GM19468 (cell line): ENCODE measurements at regions not wholly inside any gene's neighbourhood (a gene's known extent, or its start where the extent isn't known, plus 50 kb on each side); places are given as distances from the start of the nearest gene placed in this dataset.
"Not testable (repeated sequence)": the region's sequence is repeated elsewhere in the genome, so short reads cannot be mapped to it uniquely, and the experiment has no call there.

ENCODE experiments used
- ATAC-seq: cut with Tn5 transposase; IDR thresholded peaks from one replicate; pipeline ENCODE4 v1.9.1; 2021; ENCODE audit warnings: mild to moderate bottlenecking, moderate library complexity, moderate number of reproducible peaks; ENCODE audit not compliant: unreplicated experiment; ENCODE audit errors: extremely low read depth

DNA sequence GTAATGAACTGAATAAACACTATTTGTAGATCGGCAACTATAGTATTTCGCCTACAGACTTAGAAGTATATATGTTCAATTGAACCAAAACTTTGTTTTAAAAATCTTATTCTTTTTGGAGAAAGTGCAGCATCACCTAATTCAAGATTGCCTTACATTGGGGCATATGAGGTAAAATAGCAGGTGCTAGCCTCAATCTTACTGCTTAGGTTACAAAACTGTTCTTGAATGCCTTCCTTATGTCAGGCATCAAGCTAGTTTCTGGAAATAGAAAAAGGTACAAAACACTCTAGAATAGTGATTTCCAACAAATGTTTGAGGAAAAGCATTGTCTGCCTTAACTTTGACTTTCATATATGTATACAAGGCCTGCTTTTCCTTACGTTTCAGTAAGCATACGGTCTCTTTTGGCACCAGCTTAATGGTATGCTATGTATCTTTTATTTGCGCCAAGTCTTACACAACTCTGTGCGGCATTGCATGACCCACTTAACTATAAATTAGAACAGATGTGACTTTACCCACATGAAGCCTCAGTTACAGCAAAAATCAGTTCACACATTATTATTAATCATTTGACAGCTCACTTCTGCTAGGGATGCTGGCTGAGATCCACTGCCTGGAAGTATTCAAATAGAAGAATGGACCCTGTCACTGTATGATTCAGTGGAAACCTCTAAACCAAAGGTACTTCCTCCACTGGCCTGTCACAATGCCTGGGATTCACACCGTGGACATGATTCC, 174.1 kb downstream of the PRELID2 start:
- no peak for ATAC-seq

DNA sequence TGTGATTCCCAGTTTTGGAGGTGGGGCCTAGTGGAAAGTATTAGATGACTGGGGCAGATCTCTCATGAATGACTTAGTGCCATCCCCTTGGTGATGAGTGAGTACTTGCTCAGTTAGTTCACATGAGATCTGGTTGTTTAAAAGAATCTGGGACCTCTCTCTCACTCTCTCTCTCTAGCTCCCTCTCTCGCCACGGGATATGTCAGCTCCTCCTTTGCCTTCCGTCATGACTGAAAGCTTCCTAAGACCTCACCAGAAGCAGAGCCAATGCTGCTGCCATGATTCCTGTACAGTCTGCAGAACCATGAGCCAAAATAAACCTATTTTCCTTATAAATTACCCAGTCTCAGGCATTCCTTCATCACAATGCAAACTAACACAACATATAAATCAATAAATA, 176.7 kb downstream of the PRELID2 start:
- no peak for ATAC-seq

DNA sequence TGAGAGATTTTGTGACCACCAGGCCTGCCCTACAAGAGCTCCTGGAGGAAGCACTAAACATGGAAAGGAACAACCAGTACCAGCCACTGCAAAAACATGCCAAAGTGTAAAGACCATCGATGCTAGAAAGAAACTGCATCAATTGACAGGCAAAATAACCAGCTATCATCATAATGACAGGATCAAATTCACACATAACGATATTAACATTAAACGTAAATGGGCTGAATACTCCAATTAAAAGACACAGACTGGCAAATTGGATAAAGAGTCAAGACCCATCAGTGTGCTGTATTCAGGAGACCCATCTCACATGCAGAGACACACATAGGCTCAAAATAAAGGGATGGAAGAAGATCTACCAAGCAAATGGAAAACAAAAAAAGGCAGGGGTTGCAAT, 182.4 kb downstream of the PRELID2 start:
- not testable (repeated sequence) for ATAC-seq

DNA sequence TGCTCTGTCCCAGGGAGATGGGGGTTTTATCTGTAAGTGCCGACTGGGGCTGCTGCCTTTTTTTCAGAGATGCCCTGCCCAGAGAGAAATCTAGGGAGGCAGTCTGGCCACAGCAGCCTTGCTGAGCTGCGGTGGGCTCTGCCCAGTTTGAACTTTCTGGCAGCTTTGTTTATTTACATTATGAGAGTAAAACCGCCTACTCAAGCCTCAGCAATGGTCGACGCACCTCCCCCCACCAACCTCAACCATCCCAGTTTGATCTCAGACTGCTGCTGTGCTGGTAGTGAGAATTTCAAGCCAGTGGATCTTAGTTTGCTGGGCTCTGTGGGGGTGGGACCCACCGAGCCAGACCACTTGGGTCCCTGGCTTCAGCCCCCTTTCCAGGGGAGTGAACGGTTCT, 188.0 kb downstream of the PRELID2 start:
- not testable (repeated sequence) for ATAC-seq

DNA sequence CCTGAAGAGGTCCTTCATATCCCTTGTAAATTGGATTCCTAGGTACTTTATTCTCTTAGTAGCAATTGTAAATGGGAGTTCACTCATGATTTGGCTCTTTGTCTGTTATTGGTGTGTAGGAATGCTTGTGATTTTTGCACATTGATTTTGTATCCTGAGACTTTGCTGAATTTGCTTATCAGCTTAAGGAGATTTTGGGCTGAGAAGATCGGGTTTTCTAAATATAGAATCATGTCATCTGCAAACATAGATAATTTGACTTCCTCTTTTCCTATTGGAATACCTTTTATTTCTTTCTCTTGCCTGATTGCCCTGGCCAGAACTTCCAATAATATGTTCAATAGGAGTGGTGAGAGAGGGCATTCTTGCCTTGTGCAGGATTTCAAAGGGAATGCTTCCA, 191.9 kb downstream of the PRELID2 start:
- not testable (repeated sequence) for ATAC-seq

DNA sequence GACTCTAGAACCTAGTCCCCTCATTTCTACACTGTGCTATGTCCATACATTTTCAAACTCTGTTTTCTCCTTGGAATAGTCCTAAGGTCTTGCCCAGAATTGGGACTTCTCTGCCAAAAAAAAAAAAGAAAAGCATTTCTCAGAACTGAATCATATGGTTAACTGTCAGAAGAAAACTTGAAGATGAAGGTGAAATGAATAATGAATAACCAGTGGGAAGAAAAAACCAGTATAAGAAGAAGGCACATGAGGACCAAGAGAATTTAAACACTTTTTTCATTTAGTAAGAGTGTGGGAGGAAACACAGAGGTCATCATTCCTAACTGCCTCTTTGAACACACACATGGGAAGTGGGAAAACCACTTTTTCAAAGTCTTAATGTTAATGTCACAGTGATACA, 197.7 kb downstream of the PRELID2 start:
- ATAC-seq: no peak

DNA sequence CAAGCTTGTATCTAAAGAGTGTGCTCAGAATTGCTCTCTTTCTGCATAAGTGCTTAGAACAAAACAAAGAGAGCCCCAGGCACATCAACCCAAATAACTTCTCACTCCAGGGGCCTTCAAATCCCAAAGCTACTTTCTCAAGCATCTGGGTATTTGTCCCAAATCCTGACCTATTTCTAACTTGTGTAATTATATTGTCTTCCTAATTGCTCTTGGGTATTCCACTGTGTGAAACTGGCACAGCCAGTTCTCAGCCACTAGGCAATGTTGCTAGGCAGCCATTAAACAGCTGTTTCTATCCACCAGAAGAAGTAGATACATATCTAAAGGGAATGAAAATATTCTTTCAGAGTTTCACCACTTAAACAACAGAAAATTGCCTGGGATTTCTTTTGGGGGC, 198.8 kb downstream of the PRELID2 start:
- ATAC-seq: no peak

DNA sequence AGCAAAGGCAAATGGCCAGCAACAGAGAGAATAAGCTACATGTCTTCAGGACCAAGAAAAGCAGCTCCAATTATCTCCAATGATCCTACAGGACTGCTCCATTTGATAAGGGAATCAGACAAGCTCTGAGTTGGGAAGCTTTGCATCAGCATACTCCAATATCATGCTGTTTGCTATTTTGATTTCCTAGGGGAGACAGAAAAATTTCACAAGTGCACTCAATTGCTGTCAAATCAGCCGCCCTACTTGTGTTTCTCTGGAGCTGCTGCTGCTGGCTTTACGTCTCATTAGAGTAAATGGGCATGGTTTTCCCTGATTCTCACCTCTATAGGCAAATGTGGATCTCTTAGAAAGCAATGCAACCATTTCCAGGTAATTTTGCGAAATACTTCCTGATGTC, 201.7 kb downstream of the PRELID2 start:
- no peak for ATAC-seq

DNA sequence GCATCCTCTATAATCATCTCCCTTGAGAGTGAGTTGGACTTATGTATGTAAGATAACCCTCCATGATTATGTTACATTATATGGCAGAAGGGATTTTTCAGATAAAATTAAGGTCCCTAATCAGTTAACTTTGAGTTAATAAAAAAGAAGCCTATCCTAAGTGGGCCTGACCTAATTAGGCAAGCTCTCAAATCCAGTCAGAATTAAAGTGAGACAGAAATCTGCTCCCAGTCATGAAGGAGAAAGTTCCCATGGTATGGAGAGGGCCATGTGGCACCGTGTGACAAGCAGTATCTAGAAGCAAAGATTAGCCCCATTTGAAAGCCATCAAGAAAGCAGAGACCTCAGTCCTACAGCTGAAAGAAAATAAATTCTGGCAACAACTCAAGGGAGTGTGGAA, 202.4 kb downstream of the PRELID2 start:
- ATAC-seq: no peak

DNA sequence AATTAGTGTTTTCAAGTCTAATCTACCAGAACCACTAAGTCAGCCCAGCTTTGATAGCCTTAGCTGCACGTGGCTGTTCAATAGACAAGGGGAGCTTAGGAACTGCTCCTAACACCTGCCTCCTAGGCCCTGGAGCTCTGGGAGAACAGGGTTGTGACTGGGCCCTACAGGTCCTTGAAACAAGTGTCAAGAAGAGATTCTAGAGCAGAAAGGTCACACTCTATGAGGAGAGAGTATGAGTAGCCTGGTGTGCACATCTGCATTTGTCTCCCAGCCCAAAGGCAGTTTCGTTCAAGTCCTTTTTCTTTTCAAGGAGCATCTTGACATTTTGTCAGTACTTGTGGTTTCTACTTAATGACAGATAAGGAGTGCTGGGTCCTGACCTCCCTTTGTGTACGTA, 206.1 kb downstream of the PRELID2 start:
- ATAC-seq: no peak

DNA sequence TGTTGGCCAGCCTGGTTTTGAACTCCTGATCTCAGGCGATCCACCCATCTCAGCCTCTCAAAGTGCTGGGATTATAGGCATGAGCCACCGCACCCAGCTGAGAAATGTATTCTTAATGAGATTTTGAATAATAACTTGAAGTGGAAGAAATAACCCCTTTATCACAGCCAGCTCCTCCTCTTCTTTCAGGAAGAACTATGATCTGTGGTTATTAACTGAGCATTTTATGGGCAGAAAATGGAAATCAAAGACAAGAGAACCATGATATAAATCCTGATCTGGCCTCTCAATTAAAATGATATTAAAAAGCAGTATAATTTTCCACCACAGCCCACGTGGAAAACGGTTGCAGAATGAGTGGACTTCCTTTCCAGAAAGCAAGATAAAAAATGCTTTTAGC, 206.6 kb downstream of the PRELID2 start:
- no peak for ATAC-seq

DNA sequence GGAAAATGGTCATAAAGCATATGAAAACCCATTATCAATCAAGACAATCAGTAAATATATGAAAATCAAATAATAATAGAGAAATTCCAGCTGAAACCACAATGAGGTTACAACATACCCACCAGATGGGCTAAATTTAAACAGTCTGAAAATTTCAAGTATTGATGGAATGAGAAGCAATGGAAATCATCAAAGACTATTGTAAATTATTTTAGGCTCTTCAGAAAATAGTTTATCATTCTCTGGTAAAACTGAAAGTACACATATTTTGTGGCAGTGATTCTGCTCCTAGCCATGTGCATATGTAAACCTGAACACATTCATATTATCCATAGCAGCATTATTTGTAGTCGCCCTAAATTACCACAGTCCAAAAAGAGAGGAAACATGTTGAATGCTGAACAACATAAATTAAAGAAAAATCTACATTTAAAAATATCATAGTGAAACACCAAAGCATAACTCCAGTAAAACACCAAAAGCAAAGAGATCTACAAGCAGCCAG, 215.3 kb downstream of the PRELID2 start:
- no peak for ATAC-seq

DNA sequence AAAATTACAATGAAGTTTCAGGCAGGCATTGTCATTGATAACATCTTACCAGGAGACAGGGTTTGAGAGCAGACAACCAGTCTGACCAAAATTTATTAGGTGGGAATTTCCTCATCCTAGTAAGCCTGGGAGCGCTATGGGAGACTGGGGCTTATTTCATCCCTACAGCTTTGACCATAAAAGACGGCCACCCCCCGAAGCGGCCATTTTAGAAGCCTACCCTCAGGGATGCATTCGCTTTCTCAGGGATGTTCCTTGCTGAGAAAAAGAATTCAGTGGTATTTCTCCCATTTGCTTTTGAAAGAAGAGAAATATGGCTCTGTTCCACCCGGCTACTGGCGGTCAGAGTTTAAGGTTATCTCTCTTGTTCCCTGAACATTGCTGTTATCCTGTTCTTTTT, 218.4 kb downstream of the PRELID2 start:
- not testable (repeated sequence) for ATAC-seq

DNA sequence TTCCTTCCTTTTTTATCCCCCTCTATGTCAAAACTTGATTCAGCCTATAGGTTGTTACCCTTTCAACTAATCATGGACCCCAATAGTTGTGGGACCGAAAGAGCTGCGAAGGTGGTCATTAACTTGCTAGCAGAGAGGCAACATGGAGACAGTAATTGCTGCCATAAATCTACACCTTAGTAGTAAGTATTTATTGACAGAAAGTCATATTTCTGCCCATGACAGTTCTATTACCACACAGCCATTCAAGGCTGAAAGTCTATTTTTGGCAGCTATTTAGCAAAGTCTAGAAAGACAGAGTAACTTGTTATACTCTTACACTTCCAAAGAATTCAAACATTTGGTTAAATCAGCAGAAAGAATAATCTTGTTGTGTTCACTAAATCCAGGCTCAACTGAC, 236.2 kb downstream of the PRELID2 start:
- no peak for ATAC-seq

DNA sequence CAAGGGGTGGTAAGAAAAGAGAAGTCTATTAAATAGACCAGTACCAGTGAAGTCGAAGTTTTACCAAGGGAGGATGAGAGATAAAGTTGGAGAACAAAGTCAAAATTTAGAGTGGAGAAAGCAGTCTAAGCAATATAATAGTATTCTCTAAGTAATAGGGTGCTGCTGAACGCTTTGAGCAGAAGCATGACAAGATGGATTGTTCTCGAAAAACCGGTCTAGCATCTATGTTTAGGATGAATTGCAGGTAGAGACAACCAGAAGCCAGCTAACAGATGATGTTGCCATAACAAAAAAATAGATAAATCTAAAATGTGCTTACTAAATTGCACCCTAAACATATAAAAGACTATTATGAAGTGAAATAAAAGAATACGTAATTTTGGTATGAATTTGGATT, 237.0 kb downstream of the PRELID2 start:
- no peak for ATAC-seq

DNA sequence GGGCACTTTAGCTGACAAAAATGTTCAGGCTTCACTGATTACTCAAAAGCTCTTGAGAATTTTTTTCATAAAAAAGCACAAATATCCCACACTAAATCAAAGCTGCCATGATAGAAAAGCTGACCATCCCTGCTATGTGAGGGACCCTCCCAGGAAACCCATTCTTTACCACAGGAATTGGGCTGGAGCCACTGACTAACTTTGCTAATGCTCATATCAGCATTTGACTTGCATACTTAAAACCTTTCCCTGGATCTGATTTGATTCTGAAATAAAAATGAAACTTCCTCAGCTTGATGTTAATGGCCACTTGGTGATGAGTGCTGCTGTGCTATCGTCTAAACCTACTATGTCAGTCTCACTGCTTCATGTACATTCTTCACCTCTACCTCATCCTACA, 243.6 kb downstream of the PRELID2 start:
- ATAC-seq: no peak

DNA sequence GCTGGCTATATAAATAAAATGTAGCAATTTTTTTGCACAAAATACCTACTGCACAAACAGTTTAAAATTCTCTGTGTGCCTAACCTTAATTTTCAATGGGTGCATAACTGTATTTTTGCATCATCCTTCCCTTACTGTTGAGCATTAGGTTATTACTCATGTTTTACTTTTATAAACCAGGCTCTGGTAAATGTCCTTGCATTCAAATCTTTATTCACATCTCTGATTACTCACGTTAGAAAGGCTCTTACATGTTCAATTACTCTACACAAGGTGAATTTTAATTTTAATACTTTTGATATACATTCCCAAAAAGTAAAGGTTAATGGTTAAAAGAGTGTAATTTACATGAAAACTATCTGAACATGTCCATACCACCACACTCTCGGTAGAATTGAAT, 246.1 kb downstream of the PRELID2 start:
- no peak for ATAC-seq

DNA sequence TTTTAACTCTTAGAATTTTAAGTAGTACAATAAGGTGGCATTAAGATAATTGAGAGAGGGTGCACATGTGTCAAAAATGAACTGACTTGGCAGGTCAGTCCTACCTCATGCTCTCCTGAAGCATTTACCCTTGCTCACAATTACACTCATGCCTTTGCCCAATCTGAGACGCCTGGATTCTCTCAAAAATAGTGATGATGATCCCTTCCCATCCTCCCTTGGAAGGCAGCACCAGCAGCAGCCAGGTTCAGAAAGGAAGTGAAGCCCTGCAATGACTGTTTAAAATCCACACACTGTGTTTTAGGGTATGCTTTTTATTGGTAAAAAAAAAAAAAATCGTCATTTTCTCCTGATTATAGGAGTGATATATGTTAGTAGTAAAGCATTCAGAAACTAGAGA, 246.6 kb downstream of the PRELID2 start:
- no peak for ATAC-seq

DNA sequence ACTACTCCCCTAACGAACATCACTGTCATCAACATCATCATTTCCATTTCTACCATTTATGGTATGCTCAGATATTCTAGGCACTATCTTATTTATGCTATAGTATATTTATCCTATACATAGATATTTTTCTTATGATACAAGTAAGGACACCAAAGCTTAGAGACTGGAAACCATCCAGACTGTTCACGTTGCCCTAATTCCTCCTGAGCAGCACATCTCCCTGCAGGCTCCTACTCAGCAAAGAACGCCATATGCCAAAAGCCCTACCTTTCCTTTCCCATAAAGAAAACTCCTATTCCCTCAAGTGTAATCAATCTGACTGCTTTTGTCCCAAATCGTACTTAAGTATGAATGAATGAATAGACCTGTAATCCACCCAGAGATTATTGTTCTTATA, 247.0 kb downstream of the PRELID2 start:
- ATAC-seq: no peak

DNA sequence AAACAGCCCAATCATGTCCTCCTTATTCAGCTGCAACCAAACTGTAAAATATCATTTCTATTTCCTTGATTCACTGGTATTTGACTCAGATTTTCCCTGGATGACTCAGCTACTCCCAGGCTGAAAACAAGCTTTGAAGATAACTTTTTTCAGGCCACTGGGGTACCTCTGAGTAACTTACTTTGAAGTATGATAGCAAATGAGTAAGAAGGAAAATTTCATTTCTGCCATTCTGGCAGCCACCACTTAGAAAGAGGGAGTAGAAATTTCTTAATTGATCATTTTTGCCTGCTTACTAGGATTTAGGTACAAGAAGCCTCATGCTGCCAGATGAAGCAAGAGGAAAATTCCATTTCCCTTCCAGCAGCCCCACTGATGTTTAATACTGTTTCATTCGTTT, 247.4 kb downstream of the PRELID2 start:
- no peak for ATAC-seq

DNA sequence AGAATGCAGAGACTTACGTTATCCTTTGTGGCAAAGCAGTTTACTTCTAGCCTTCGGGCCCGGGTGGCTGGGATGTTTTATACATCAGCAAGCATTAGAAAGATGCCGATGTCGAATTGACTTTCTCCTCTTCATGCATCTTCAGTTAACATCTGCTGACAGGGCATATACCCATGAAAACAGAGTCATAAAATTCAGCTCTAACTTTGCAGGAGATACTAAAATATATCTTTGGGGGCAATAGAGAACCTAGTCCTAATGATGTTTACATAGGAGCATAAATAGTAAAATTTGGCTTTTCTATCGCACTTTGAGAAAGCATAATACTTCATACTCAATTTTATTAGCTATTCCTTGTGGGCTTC, 247.9 kb downstream of the PRELID2 start:
- no peak for ATAC-seq

DNA sequence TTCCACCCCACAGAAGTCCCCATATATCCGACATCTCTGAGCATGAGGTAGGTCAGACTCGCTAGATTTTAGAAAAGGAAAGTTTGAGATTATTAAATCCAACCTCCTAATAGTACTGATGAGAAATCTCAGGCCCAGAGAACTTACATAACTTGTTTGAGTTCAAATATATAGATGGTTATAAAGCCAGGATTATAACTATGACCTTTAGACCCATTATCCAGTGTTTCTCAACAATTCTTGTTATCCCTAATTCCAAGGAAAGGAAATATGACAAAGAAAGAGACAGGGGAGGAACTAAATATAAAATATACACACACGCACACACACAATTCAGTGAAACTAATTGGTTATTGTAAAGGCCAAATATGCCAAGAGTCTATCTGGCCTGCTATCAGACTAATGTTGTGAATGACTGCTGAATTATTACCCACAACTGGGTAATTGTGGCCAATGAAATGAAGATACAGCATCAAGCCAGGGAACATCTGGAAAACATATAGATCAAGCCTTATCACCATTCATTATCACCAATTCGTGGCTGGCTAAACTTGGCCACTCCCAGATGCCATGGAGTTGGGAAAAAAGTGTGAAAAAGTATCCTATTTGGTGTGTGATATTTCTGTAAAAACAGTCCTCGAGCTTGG, 248.4 kb downstream of the PRELID2 start:
- no peak for ATAC-seq
